ENCODE measurements at regions not wholly inside any gene's neighbourhood (a gene's known extent, or its start where the extent isn't known, plus 50 kb on each side); places are given as distances from the start of the nearest gene placed in this dataset.

DNA sequence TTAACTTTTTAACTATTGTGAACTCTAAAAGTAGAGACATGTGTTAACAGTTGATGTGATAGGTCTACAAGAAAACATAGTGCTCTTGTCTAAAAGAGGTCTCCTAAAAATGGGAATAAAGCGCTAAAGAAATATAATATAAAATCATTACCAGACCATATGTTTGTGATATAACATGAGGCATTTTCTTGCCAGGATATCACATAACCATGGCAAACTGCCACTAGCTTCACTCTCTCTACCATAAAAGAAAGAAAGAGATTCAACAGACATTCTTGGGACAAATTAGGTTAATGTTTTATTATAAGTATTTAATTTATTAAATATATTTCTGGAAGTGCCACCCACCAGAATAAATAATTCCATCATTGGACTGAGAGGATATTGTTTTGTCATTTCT lies 115.0 kb downstream of the TMEM26 start:
- DNase-seq: no peak
- Mint-ChIP-seq H3K4me3 (no peak overlapping the region), H3K9me3 (peaks cover under 1% of the 10 kb centered on the region), H3K36me3 (ENCODE audit: low read depth) (no peaks in the 10 kb centered on the region), H3K27me3 (no peaks in the 10 kb centered on the region), H3K27ac (no peak overlapping the region), H3K4me1 (ENCODE audit: low read depth) (peaks cover 11% of the 10 kb centered on the region)
- ATAC-seq (ENCODE audit: poor library complexity): no peak
- no peak overlapping the region for H3K4me3 ChIP-seq (ENCODE audit: low read length)
- ChIA-PET CTCF (interaction anchor here (2.0 kb wide), 1 partner anchor 11 kb away, joined by 5 read pairs; no protein-coding TSS in a partner anchor), POLR2A (no interaction called here)
- H3K36me3 ChIP-seq (ENCODE audit: insufficient read depth, low read length): no peaks in the 10 kb centered on the region
- H3K27me3 ChIP-seq (ENCODE audit: control insufficient read depth in 1 of 2, insufficient read depth in 2 of 2, low read length in 2 of 2): no peaks in the 10 kb centered on the region
- TF ChIP-seq, protein P1, sequence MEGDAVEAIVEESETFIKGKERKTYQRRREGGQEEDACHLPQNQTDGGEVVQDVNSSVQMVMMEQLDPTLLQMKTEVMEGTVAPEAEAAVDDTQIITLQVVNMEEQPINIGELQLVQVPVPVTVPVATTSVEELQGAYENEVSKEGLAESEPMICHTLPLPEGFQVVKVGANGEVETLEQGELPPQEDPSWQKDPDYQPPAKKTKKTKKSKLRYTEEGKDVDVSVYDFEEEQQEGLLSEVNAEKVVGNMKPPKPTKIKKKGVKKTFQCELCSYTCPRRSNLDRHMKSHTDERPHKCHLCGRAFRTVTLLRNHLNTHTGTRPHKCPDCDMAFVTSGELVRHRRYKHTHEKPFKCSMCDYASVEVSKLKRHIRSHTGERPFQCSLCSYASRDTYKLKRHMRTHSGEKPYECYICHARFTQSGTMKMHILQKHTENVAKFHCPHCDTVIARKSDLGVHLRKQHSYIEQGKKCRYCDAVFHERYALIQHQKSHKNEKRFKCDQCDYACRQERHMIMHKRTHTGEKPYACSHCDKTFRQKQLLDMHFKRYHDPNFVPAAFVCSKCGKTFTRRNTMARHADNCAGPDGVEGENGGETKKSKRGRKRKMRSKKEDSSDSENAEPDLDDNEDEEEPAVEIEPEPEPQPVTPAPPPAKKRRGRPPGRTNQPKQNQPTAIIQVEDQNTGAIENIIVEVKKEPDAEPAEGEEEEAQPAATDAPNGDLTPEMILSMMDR (IDR thresholded peaks at IDR 0.05): no peak
- H3K27ac ChIP-seq (ENCODE audit: low read depth in 1 of 2, low read length in 2 of 2): no peak overlapping the region
- no peaks in the 10 kb centered on the region for H3K4me1 ChIP-seq (ENCODE audit: insufficient read depth, low read length)
- intact Hi-C loops (cut with DNase I, micrococcal nuclease): no loop called here
- no peaks in the 10 kb centered on the region for H3K9me3 ChIP-seq (ENCODE audit: control insufficient read depth in 1 of 2, insufficient read depth in 1 of 2, low read length in 2 of 2)

- ATAC-seq (ENCODE audit: poor library complexity): no peak
- no peak for DNase-seq
- Histone ChIP-seq H3K4me3 (ENCODE audit: low read length) (no peak overlapping the region), H3K9me3 (ENCODE audit: control insufficient read depth in 1 of 2, insufficient read depth in 1 of 2, low read length in 2 of 2) (no peaks in the 10 kb centered on the region), H3K36me3 (ENCODE audit: insufficient read depth, low read length) (no peaks in the 10 kb centered on the region), H3K27me3 (ENCODE audit: control insufficient read depth in 1 of 2, insufficient read depth in 2 of 2, low read length in 2 of 2) (no peaks in the 10 kb centered on the region), H3K4me1 (ENCODE audit: insufficient read depth, low read length) (no peaks in the 10 kb centered on the region), H3K27ac (ENCODE audit: low read depth in 1 of 2, low read length in 2 of 2) (no peak overlapping the region)
- TF ChIP-seq, protein P1 (IDR thresholded peaks at IDR 0.05): no peak
- Mint-ChIP-seq H3K4me1 (ENCODE audit: low read depth) (peaks cover 7% of the 10 kb centered on the region), H3K36me3 (ENCODE audit: low read depth) (no peaks in the 10 kb centered on the region), H3K27ac (no peak overlapping the region), H3K27me3 (no peaks in the 10 kb centered on the region), H3K4me3 (no peak overlapping the region), H3K9me3 (peaks cover 4% of the 10 kb centered on the region)
- POLR2A ChIA-PET: no interaction called here
- CTCF ChIA-PET: interaction anchor here (2.0 kb wide), 1 partner anchor 12 kb away, joined by 5 read pairs; no protein-coding TSS in a partner anchor
- intact Hi-C loops (cut with DNase I, micrococcal nuclease): no loop called here
These were observed 115.4 kb downstream of the TMEM26 start for GRCh38 chr10:61337741-61338140.

- Histone ChIP-seq H3K4me1 (ENCODE audit: insufficient read depth, low read length) (no peaks in the 10 kb centered on the region), H3K9me3 (ENCODE audit: control insufficient read depth in 1 of 2, insufficient read depth in 1 of 2, low read length in 2 of 2) (no peaks in the 10 kb centered on the region), H3K27ac (ENCODE audit: low read depth in 1 of 2, low read length in 2 of 2) (no peak overlapping the region), H3K27me3 (ENCODE audit: control insufficient read depth in 1 of 2, insufficient read depth in 2 of 2, low read length in 2 of 2) (no peaks in the 10 kb centered on the region), H3K36me3 (ENCODE audit: insufficient read depth, low read length) (no peaks in the 10 kb centered on the region), H3K4me3 (ENCODE audit: low read length) (no peak overlapping the region)
- CTCF ChIA-PET: interaction anchor here (2.0 kb wide), 1 partner anchor 13 kb away, joined by 5 read pairs; no protein-coding TSS in a partner anchor
- Mint-ChIP-seq H3K4me3 (no peak overlapping the region), H3K9me3 (peaks cover 4% of the 10 kb centered on the region), H3K36me3 (ENCODE audit: low read depth) (no peaks in the 10 kb centered on the region), H3K27ac (no peak overlapping the region), H3K4me1 (ENCODE audit: low read depth) (no peaks in the 10 kb centered on the region), H3K27me3 (peaks cover 4% of the 10 kb centered on the region)
- TF ChIP-seq, protein P1 (IDR thresholded peaks at IDR 0.05): no peak
- intact Hi-C loops (cut with DNase I, micrococcal nuclease): no loop called here
- ATAC-seq (ENCODE audit: poor library complexity) (no peak), DNase-seq (no peak)
- POLR2A ChIA-PET: no interaction called here
These were observed 116.3 kb downstream of the TMEM26 start for GRCh38 chr10:61336831-61337230.

All from CD4-positive, alpha-beta T cell (primary cell).